ENCODE measurements at regions not wholly inside any gene's neighbourhood (a gene's known extent, or its start where the extent isn't known, plus 50 kb on each side); places are given as distances from the start of the nearest gene placed in this dataset.

GRCh38 chr3:124229836-124230235 is 237.9 kb upstream of the ROPN1 start:
- H3K9me2 ChIP-seq (replicated peaks; ENCODE audit: insufficient read depth, low read length): no peaks in the 10 kb centered on the region
- H3K4me2 ChIP-seq (ENCODE audit: low read depth, low read length, poor library complexity, severe bottlenecking): no peak overlapping the region
- H3K9ac ChIP-seq (ENCODE audit: low read length): no peak overlapping the region
- no peaks in the 10 kb centered on the region for H3K4me1 ChIP-seq (ENCODE audit: low read length)
- H2AFZ ChIP-seq (ENCODE audit: low read length): no peak overlapping the region
- H3K27me3 ChIP-seq (ENCODE audit: low read length): no peaks in the 10 kb centered on the region
- no peak for DNase-seq
- no peaks in the 10 kb centered on the region for H3K79me2 ChIP-seq (ENCODE audit: low read length)
- H4K20me1 ChIP-seq (ENCODE audit: insufficient read depth, low read depth, low read length): no peaks in the 10 kb centered on the region
- H3K9me3 ChIP-seq (ENCODE audit: low read length): no peaks in the 10 kb centered on the region
- H3K27ac ChIP-seq (ENCODE audit: low read length): no peak overlapping the region
- H3K36me3 ChIP-seq (ENCODE audit: insufficient read depth, low read length): no peaks in the 10 kb centered on the region
- H3K4me3 ChIP-seq (ENCODE audit: low read length): no peak overlapping the region

GRCh38 chr3:124230432-124230831 is 238.5 kb upstream of the ROPN1 start:
- Histone ChIP-seq H3K9me3 (ENCODE audit: low read length) (no peaks in the 10 kb centered on the region), H3K36me3 (ENCODE audit: insufficient read depth, low read length) (no peaks in the 10 kb centered on the region), H3K4me3 (ENCODE audit: low read length) (no peak overlapping the region), H2AFZ (ENCODE audit: low read length) (no peak overlapping the region), H3K9me2 (replicated peaks; ENCODE audit: insufficient read depth, low read length) (no peaks in the 10 kb centered on the region), H3K4me2 (ENCODE audit: low read depth, low read length, poor library complexity, severe bottlenecking) (no peak overlapping the region), H3K9ac (ENCODE audit: low read length) (no peak overlapping the region), H3K4me1 (ENCODE audit: low read length) (no peaks in the 10 kb centered on the region), H4K20me1 (ENCODE audit: insufficient read depth, low read depth, low read length) (no peaks in the 10 kb centered on the region), H3K27ac (ENCODE audit: low read length) (no peak overlapping the region), H3K79me2 (ENCODE audit: low read length) (no peaks in the 10 kb centered on the region), H3K27me3 (ENCODE audit: low read length) (no peaks in the 10 kb centered on the region)
- DNase-seq: no peak

DNA sequence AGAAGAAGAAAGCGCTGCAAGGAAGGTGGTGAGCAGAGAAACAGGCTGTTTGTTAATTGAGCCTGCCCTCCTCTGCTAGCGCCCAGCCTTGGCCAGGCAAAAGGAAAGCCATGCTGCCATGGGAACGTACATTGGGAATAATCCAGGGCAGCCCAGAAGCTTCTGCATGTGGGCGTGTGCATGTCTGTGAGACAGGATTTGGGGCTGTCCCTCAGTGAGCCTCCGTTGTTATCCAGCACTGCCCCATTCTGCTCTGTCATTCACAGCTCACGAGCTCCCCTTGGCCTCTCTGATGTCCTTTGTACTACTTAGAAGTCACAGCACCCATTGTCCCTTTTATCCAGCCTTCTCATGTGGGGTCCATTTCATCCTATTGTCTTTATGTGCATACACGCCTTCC is 239.1 kb upstream of the ROPN1 start:
- no peaks in the 10 kb centered on the region for H3K4me1 ChIP-seq (ENCODE audit: low read length)
- H2AFZ ChIP-seq (ENCODE audit: low read length): no peak overlapping the region
- no peaks in the 10 kb centered on the region for H3K9me2 ChIP-seq (replicated peaks; ENCODE audit: insufficient read depth, low read length)
- DNase-seq: no peak
- no peak overlapping the region for H3K4me2 ChIP-seq (ENCODE audit: low read depth, low read length, poor library complexity, severe bottlenecking)
- no peaks in the 10 kb centered on the region for H4K20me1 ChIP-seq (ENCODE audit: insufficient read depth, low read depth, low read length)
- no peak overlapping the region for H3K9ac ChIP-seq (ENCODE audit: low read length)
- H3K36me3 ChIP-seq (ENCODE audit: insufficient read depth, low read length): no peaks in the 10 kb centered on the region
- no peaks in the 10 kb centered on the region for H3K27me3 ChIP-seq (ENCODE audit: low read length)
- no peaks in the 10 kb centered on the region for H3K9me3 ChIP-seq (ENCODE audit: low read length)
- H3K4me3 ChIP-seq (ENCODE audit: low read length): no peak overlapping the region
- no peaks in the 10 kb centered on the region for H3K79me2 ChIP-seq (ENCODE audit: low read length)
- H3K27ac ChIP-seq (ENCODE audit: low read length): no peak overlapping the region

DNA sequence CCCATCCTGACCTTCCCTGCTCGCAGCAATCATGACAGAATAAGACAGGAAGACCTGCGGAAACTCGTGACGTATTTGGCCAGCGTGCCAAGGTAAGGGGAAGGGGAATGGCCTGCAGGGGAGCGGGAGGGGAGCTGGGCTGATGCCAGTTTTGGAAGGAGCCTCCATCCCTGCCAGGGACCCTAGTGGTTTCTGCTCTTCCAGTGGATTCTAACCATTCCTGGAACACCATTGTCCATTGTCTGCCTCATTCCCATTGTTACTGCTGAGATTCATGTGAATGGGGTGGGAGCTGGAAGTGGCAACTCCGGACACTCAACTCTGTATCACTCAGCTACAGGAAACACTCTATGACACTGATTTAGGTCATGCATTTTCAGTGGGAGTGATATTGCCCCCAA is 242.9 kb upstream of the ROPN1 start:
- Histone ChIP-seq H3K9me2 (replicated peaks; ENCODE audit: insufficient read depth, low read length) (no peaks in the 10 kb centered on the region), H3K9ac (ENCODE audit: low read length) (no peak overlapping the region), H3K27ac (ENCODE audit: low read length) (no peak overlapping the region), H3K9me3 (ENCODE audit: low read length) (no peaks in the 10 kb centered on the region), H3K36me3 (ENCODE audit: insufficient read depth, low read length) (no peaks in the 10 kb centered on the region), H3K4me2 (ENCODE audit: low read depth, low read length, poor library complexity, severe bottlenecking) (no peak overlapping the region), H4K20me1 (ENCODE audit: insufficient read depth, low read depth, low read length) (no peaks in the 10 kb centered on the region), H3K27me3 (ENCODE audit: low read length) (no peaks in the 10 kb centered on the region), H2AFZ (ENCODE audit: low read length) (no peak overlapping the region), H3K79me2 (ENCODE audit: low read length) (no peaks in the 10 kb centered on the region), H3K4me1 (ENCODE audit: low read length) (no peaks in the 10 kb centered on the region), H3K4me3 (ENCODE audit: low read length) (no peak overlapping the region)
- DNase-seq: no peak

GRCh38 chr3:124235446-124235845 is 243.5 kb upstream of the ROPN1 start:
- Histone ChIP-seq H3K27me3 (ENCODE audit: low read length) (no peaks in the 10 kb centered on the region), H3K79me2 (ENCODE audit: low read length) (no peaks in the 10 kb centered on the region), H3K9me3 (ENCODE audit: low read length) (no peaks in the 10 kb centered on the region), H3K9ac (ENCODE audit: low read length) (no peak overlapping the region), H3K9me2 (replicated peaks; ENCODE audit: insufficient read depth, low read length) (no peaks in the 10 kb centered on the region), H3K4me3 (ENCODE audit: low read length) (no peak overlapping the region), H3K36me3 (ENCODE audit: insufficient read depth, low read length) (no peaks in the 10 kb centered on the region), H3K4me1 (ENCODE audit: low read length) (no peaks in the 10 kb centered on the region), H3K27ac (ENCODE audit: low read length) (no peak overlapping the region), H4K20me1 (ENCODE audit: insufficient read depth, low read depth, low read length) (no peaks in the 10 kb centered on the region), H2AFZ (ENCODE audit: low read length) (no peak overlapping the region), H3K4me2 (ENCODE audit: low read depth, low read length, poor library complexity, severe bottlenecking) (no peak overlapping the region)
- no peak for DNase-seq

DNA sequence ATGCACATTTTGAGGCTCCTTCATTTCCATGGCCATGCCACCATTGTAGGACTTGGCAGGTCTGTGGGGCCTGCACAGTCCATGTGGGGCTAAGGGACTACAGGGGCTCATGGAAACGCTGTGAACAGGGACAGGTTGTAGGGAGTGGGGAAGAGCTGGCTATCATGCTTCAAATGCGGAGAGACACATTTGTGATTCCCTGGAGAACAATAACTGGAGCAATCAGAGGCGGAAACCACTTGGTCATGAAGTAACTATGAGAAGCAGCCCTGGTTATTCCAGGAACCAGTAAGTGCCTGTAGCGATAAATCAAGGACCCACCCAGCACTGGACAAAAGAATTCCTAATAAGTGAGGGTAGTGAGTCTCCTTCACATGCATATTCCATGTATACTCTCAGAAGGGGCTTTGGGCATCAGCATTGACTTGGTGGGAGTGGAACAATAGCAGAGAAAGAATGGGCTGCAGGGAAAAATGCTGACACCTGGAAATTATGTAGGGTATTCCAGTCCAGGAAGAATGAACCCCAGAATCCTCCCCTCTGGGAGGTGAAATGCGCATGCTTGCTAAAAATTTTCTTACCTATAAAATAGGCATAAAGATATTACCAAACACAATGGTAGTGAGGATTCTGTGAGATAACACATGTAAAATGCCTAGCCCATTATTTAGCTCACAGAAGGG is 251.4 kb upstream of the ROPN1 start:
- Histone ChIP-seq H3K36me3 (ENCODE audit: insufficient read depth, low read length) (no peaks in the 10 kb centered on the region), H3K4me2 (ENCODE audit: low read depth, low read length, poor library complexity, severe bottlenecking) (no peak overlapping the region), H4K20me1 (ENCODE audit: insufficient read depth, low read depth, low read length) (no peaks in the 10 kb centered on the region), H2AFZ (ENCODE audit: low read length) (no peak overlapping the region), H3K27ac (ENCODE audit: low read length) (no peak overlapping the region), H3K27me3 (ENCODE audit: low read length) (no peaks in the 10 kb centered on the region), H3K9me2 (replicated peaks; ENCODE audit: insufficient read depth, low read length) (no peaks in the 10 kb centered on the region), H3K79me2 (ENCODE audit: low read length) (no peaks in the 10 kb centered on the region), H3K9me3 (ENCODE audit: low read length) (no peaks in the 10 kb centered on the region), H3K4me1 (ENCODE audit: low read length) (no peaks in the 10 kb centered on the region), H3K9ac (ENCODE audit: low read length) (no peak overlapping the region), H3K4me3 (ENCODE audit: low read length) (no peak overlapping the region)
- DNase-seq: no peak

- H3K4me2 ChIP-seq (ENCODE audit: low read depth, low read length, poor library complexity, severe bottlenecking): no peak overlapping the region
- no peak overlapping the region for H3K27ac ChIP-seq (ENCODE audit: low read length)
- H3K4me3 ChIP-seq (ENCODE audit: low read length): no peak overlapping the region
- H3K9ac ChIP-seq (ENCODE audit: low read length): no peak overlapping the region
- no peaks in the 10 kb centered on the region for H3K79me2 ChIP-seq (ENCODE audit: low read length)
- no peaks in the 10 kb centered on the region for H3K9me3 ChIP-seq (ENCODE audit: low read length)
- H3K4me1 ChIP-seq (ENCODE audit: low read length): no peaks in the 10 kb centered on the region
- no peak for DNase-seq
- no peaks in the 10 kb centered on the region for H4K20me1 ChIP-seq (ENCODE audit: insufficient read depth, low read depth, low read length)
- no peaks in the 10 kb centered on the region for H3K36me3 ChIP-seq (ENCODE audit: insufficient read depth, low read length)
- H2AFZ ChIP-seq (ENCODE audit: low read length): no peak overlapping the region
- H3K9me2 ChIP-seq (replicated peaks; ENCODE audit: insufficient read depth, low read length): no peaks in the 10 kb centered on the region
- H3K27me3 ChIP-seq (ENCODE audit: low read length): no peaks in the 10 kb centered on the region
Observed at GRCh38 chr3:124246376-124246775, 254.5 kb upstream of the ROPN1 start.

GRCh38 chr3:124246949-124247348 is 255.0 kb upstream of the ROPN1 start:
- H3K79me2 ChIP-seq (ENCODE audit: low read length): no peaks in the 10 kb centered on the region
- H3K9me2 ChIP-seq (replicated peaks; ENCODE audit: insufficient read depth, low read length): no peaks in the 10 kb centered on the region
- H2AFZ ChIP-seq (ENCODE audit: low read length): no peak overlapping the region
- H3K9ac ChIP-seq (ENCODE audit: low read length): no peak overlapping the region
- H3K27ac ChIP-seq (ENCODE audit: low read length): no peak overlapping the region
- H3K9me3 ChIP-seq (ENCODE audit: low read length): no peaks in the 10 kb centered on the region
- no peaks in the 10 kb centered on the region for H3K27me3 ChIP-seq (ENCODE audit: low read length)
- H3K4me2 ChIP-seq (ENCODE audit: low read depth, low read length, poor library complexity, severe bottlenecking): no peak overlapping the region
- H3K4me3 ChIP-seq (ENCODE audit: low read length): no peak overlapping the region
- no peaks in the 10 kb centered on the region for H4K20me1 ChIP-seq (ENCODE audit: insufficient read depth, low read depth, low read length)
- DNase-seq: peak; percentile 61
- H3K4me1 ChIP-seq (ENCODE audit: low read length): no peaks in the 10 kb centered on the region
- no peaks in the 10 kb centered on the region for H3K36me3 ChIP-seq (ENCODE audit: insufficient read depth, low read length)

All from Karpas-422 (cell line).